ENCODE measurements at regions not wholly inside any gene's neighbourhood (a gene's known extent, or its start where the extent isn't known, plus 50 kb on each side); places are given as distances from the start of the nearest gene placed in this dataset.
"Not testable (repeated sequence)": the region's sequence is repeated elsewhere in the genome, so short reads cannot be mapped to it uniquely, and the experiment has no call there.

DNA sequence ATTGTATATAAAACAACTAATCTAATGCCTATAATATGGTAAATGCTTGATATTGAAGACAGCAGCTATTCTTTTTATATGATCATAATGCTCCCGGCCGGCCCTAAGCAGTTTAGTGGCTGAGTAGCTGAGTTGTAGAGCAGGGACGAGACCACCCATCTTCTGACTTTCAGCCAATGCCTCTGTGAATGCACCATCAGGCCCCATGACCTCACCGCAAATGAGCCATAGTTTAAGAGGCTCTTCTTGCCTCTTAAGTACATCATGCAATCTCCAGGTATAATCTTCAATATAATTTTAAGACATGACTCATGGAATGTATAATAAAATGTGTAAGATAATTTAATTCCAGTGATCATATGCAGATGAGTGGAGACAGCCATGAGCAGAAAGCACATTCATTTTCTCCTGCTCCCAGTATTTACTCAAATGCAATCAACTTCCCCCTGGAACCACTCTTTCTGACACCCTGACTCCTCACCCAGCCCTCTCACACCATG is 78.9 kb upstream of the SNX9 start:
- no peak for DNase-seq
- H3K4me1 ChIP-seq (replicated peaks in 1 of 2), result peaks cover 0 to 3% of the 10 kb centered on the region in 2 donors
- no peaks in the 10 kb centered on the region for H3K36me3 ChIP-seq (replicated peaks in 1 of 2)
- WGBS, 4 donors, result 84 to 94% (median 91%) methylated on average over 4 of the region's 4 CpGs
- no peak overlapping the region for H3K27ac ChIP-seq
- TF ChIP-seq, protein P1, sequence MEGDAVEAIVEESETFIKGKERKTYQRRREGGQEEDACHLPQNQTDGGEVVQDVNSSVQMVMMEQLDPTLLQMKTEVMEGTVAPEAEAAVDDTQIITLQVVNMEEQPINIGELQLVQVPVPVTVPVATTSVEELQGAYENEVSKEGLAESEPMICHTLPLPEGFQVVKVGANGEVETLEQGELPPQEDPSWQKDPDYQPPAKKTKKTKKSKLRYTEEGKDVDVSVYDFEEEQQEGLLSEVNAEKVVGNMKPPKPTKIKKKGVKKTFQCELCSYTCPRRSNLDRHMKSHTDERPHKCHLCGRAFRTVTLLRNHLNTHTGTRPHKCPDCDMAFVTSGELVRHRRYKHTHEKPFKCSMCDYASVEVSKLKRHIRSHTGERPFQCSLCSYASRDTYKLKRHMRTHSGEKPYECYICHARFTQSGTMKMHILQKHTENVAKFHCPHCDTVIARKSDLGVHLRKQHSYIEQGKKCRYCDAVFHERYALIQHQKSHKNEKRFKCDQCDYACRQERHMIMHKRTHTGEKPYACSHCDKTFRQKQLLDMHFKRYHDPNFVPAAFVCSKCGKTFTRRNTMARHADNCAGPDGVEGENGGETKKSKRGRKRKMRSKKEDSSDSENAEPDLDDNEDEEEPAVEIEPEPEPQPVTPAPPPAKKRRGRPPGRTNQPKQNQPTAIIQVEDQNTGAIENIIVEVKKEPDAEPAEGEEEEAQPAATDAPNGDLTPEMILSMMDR (IDR thresholded peaks at IDR 0.05), result no peak
- no peak for TF ChIP-seq POLR2A (IDR thresholded peaks at IDR 0.05)
- no peaks in the 10 kb centered on the region for H3K9me3 ChIP-seq (replicated peaks in 1 of 3)
- no peaks in the 10 kb centered on the region for H3K27me3 ChIP-seq
- no peak overlapping the region for H3K4me3 ChIP-seq
- intact Hi-C loops (cut with DNase I), result no loop called here

DNA sequence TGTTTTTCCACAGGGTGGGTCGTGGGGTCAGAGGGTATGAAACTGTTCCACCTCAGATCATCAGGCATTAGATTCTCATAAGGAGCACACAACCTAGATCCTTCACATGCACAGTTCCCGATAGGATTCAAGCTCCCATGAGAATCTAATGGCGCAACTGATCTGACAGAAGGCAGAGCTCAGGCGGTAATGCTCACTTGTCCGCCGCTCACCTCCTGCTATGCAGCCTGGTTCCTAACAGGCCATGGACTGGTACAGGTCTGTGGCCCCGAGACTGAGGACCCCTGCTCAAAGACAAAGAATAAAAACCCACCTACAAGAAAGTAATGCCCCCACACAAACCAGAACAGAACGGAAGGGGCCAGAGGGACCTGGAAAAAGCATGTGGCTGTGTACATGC is 76.1 kb upstream of the SNX9 start:
- no peak overlapping the region for H3K27ac ChIP-seq
- TF ChIP-seq, protein P1 (IDR thresholded peaks at IDR 0.05), result no peak
- TF ChIP-seq POLR2A (IDR thresholded peaks at IDR 0.05), result no peak
- intact Hi-C loops (cut with DNase I), result no loop called here
- H3K36me3 ChIP-seq (replicated peaks in 1 of 2), result no peaks in the 10 kb centered on the region
- WGBS, 4 donors, result 87 to 95% (median 92%) methylated on average over 8 of the region's 8 CpGs
- no peaks in the 10 kb centered on the region for H3K9me3 ChIP-seq (replicated peaks in 1 of 3)
- peaks cover 0 to 2% of the 10 kb centered on the region in 2 donors for H3K4me1 ChIP-seq (replicated peaks in 1 of 2)
- H3K4me3 ChIP-seq, result no peak overlapping the region
- DNase-seq, result no peak
- no peaks in the 10 kb centered on the region for H3K27me3 ChIP-seq

DNA sequence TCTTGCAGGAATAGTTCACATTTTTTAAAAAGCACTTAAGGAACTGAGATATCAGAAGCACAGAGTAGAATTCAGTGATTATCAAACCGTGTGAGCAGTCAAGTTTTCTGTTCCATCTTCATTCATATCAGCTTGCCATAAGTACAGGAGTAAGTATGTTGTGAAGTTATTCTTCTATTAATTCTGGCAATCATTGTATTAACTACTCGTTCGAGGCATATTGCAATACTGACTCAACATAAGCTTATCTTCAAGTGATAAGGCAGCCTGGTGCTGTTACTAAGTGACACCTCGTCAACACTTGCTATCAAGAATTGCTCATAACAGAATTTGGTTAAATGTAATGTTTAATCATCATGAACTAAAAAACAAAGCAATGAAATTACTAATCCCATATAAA is 75.7 kb upstream of the SNX9 start:
- no peak for DNase-seq
- Histone ChIP-seq H3K4me3 (no peak overlapping the region), H3K4me1 (replicated peaks in 1 of 2) (no peaks in the 10 kb centered on the region), H3K9me3 (replicated peaks in 1 of 3) (no peaks in the 10 kb centered on the region), H3K27me3 (no peaks in the 10 kb centered on the region), H3K27ac (no peak overlapping the region), H3K36me3 (replicated peaks in 1 of 2) (no peaks in the 10 kb centered on the region)
- intact Hi-C loops (cut with DNase I), result no loop called here
- no peak for TF ChIP-seq POLR2A (IDR thresholded peaks at IDR 0.05)
- TF ChIP-seq, protein P1 (IDR thresholded peaks at IDR 0.05), result no peak
- 52 to 61% (median 55%) methylated on average over 4 of the region's 4 CpGs for WGBS, 4 donors

DNA sequence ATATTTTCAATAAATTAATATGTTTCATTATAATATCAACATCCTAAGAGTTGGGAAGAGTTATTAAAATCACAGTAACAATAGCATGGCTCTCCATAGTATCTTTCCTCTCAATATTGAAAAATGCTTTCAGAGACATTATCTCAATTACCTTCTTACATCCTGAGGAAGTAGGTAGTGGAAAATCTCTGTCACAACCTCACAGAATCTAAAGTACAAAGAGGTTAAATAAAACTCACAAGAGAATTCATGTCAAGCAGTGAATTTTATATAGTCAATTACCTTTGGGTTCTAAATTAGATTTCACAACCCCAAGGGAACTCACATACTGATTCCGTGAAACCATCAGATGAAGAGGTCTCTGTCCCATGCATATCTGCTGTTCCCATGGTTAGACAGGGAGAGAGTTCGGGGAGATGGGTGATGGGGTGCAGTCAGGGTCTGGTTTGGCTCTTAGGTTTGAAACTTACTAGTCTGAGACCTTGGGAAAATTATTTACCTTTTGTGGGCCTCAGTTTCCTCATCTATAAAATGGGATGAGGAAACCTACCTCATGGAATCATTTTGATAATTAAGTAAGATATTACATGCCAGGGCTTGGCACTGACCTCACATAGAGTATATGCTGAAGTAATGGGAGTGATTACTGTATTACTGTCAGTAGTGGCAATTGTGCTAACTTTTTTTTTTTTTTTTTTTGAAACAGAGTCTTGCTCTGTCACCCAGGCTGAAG is 74.0 kb upstream of the SNX9 start:
- Histone ChIP-seq H3K4me1 (replicated peaks in 1 of 2) (no peaks in the 10 kb centered on the region), H3K4me3 (no peak overlapping the region), H3K27me3 (no peaks in the 10 kb centered on the region), H3K9me3 (replicated peaks in 1 of 3) (no peaks in the 10 kb centered on the region), H3K27ac (no peak overlapping the region), H3K36me3 (replicated peaks in 1 of 2) (no peaks in the 10 kb centered on the region)
- no peak for TF ChIP-seq POLR2A (IDR thresholded peaks at IDR 0.05)
- TF ChIP-seq, protein P1 (IDR thresholded peaks at IDR 0.05), result no peak
- no peak for DNase-seq
- intact Hi-C loops (cut with DNase I), result no loop called here
- WGBS, 4 donors, result 80 to 88% (median 85%) methylated on average over 2 of the region's 2 CpGs

DNA sequence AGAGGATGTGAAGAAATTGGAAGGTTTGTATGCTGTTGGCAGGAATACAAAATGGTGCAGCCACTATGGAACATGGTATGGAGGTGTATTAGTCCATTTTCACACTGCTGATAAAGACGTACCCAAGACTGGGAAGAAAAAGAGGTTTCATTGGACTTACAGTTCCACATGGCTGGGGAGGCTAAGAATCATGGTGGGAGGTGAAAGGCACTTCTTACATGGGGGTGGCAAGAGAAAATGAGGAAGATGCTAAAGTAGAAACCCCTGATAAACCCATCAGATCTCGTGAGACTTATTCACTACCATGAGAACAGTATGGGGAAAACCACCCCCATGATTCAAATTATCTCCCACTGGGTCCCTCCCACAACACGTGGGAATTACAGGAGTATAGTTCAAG is 72.1 kb upstream of the SNX9 start:
- DNase-seq; H3K9me3 ChIP-seq (replicated peaks in 1 of 3); H3K27me3 ChIP-seq; H3K27ac ChIP-seq; H3K4me3 ChIP-seq; H3K4me1 ChIP-seq (replicated peaks in 1 of 2); H3K36me3 ChIP-seq (replicated peaks in 1 of 2): not testable (repeated sequence)
- 72 to 82% (median 80%) methylated on average over 3 of the region's 3 CpGs for WGBS, 4 donors
- intact Hi-C loops (cut with DNase I), result loop anchor here in 1 of 2 donors (10.0 kb wide), 1 partner anchor 324 kb away; no protein-coding TSS in a partner anchor
